NOMO-1 (cell line): ENCODE measurements at regions not wholly inside any gene's neighbourhood (a gene's known extent, or its start where the extent isn't known, plus 50 kb on each side); places are given as distances from the start of the nearest gene placed in this dataset.
"Not testable (repeated sequence)": the region's sequence is repeated elsewhere in the genome, so short reads cannot be mapped to it uniquely, and the experiment has no call there.

Experiments used
- DNase-seq, 2 experiments: peaks; one replicate each; lab custom pipeline; 2025; ENCODE audit not compliant: unreplicated experiment in 2 of 2; lab: John Stamatoyannopoulos, UW

GRCh38 chr3:80014576-80014975 is 246.8 kb upstream of the ROBO1 start:
- no peak for DNase-seq

- DNase-seq = no peak
These were observed 242.3 kb upstream of the ROBO1 start for GRCh38 chr3:80010021-80010571.

- no peak for DNase-seq
These were observed 239.7 kb upstream of the ROBO1 start for GRCh38 chr3:80007522-80007921.

GRCh38 chr3:80006315-80006714 is 238.5 kb upstream of the ROBO1 start:
- DNase-seq = no peak

GRCh38 chr3:80000022-80000421 is 232.2 kb upstream of the ROBO1 start:
- no peak for DNase-seq

- DNase-seq = peak; percentile 29 to 75
These were observed 226.6 kb upstream of the ROBO1 start for GRCh38 chr3:79994397-79994796.

GRCh38 chr3:79986338-79986737 is 218.5 kb upstream of the ROBO1 start:
- DNase-seq = no peak

- DNase-seq = no peak
These were observed 218.0 kb upstream of the ROBO1 start for GRCh38 chr3:79985816-79986215.

GRCh38 chr3:79983118-79983517 is 215.3 kb upstream of the ROBO1 start:
- DNase-seq = no peak

GRCh38 chr3:79979990-79980389 is 212.2 kb upstream of the ROBO1 start:
- no peak for DNase-seq

GRCh38 chr3:79976466-79976865 is 208.7 kb upstream of the ROBO1 start:
- no peak for DNase-seq

GRCh38 chr3:79973917-79974595 is 206.3 kb upstream of the ROBO1 start:
- DNase-seq = no peak

GRCh38 chr3:79973482-79973881 is 205.7 kb upstream of the ROBO1 start:
- DNase-seq = no peak

- DNase-seq = peak in 1 of 2 experiments; percentile 61
These were observed 200.6 kb upstream of the ROBO1 start for GRCh38 chr3:79968418-79968817.

GRCh38 chr3:79960594-79960993 is 192.8 kb upstream of the ROBO1 start:
- no peak for DNase-seq

GRCh38 chr3:79957066-79957465 is 189.3 kb upstream of the ROBO1 start:
- DNase-seq = no peak

GRCh38 chr3:79954756-79955155 is 187.0 kb upstream of the ROBO1 start:
- peak in 1 of 2 experiments; percentile 54 for DNase-seq

- DNase-seq = no peak
These were observed 185.8 kb upstream of the ROBO1 start for GRCh38 chr3:79953591-79954101.

GRCh38 chr3:79951426-79951825 is 183.6 kb upstream of the ROBO1 start:
- DNase-seq = not testable (repeated sequence)

- DNase-seq = no peak
These were observed 180.2 kb upstream of the ROBO1 start for GRCh38 chr3:79947957-79948356.

GRCh38 chr3:79947469-79947868 is 179.7 kb upstream of the ROBO1 start:
- no peak for DNase-seq

GRCh38 chr3:79937567-79937966 is 169.8 kb upstream of the ROBO1 start:
- no peak for DNase-seq

GRCh38 chr3:79930196-79930595 is 162.4 kb upstream of the ROBO1 start:
- DNase-seq = no peak
